LNCaP clone FGC (cell line): ENCODE measurements at regions not wholly inside any gene's neighbourhood (a gene's known extent, or its start where the extent isn't known, plus 50 kb on each side); places are given as distances from the start of the nearest gene placed in this dataset.
A peak's percentile ranks its signal among the peaks of the same experiment; 100 is the strongest.

Experiments
- DNase-seq: peaks from one replicate; pipeline ENCODE4 v3.0.0-alpha.2; 2011; ENCODE audit warnings: low read depth
- H3K4me3 ChIP-seq: 2 replicates; pipeline ENCODE4 v1.5.1; 2011; ENCODE audit warnings: mild to moderate bottlenecking, low read depth, low read length, control low read depth
- TF ChIP-seq, protein P1 (sequence below): IDR thresholded peaks from 2 replicates; pipeline ENCODE4 v1.5.1; 2012; ENCODE audit warnings: mild to moderate bottlenecking; ENCODE audit not compliant: control insufficient read depth, insufficient read depth; ENCODE audit errors: extremely low read depth

DNA sequence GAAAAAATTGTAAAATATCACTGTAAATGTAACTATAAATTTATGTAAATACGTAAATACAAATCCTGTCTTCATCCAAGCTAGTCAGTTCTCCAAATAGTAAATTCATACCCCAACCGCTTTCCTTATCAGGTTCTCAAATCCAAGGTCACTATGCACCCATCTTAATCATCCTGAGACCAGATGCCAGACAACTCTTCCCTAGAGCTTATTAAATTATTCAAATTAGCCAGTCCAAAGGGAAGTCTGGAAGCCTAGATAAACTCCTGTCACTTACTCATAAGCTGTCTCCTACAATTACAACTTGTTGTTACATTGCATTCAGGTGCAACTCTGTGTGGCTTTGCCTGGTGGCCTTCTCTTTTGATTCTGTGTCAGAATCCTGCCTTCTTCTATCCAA is 836.1 kb upstream of the PCDH20 start:
- DNase-seq: no peak
- TF ChIP-seq, protein P1, sequence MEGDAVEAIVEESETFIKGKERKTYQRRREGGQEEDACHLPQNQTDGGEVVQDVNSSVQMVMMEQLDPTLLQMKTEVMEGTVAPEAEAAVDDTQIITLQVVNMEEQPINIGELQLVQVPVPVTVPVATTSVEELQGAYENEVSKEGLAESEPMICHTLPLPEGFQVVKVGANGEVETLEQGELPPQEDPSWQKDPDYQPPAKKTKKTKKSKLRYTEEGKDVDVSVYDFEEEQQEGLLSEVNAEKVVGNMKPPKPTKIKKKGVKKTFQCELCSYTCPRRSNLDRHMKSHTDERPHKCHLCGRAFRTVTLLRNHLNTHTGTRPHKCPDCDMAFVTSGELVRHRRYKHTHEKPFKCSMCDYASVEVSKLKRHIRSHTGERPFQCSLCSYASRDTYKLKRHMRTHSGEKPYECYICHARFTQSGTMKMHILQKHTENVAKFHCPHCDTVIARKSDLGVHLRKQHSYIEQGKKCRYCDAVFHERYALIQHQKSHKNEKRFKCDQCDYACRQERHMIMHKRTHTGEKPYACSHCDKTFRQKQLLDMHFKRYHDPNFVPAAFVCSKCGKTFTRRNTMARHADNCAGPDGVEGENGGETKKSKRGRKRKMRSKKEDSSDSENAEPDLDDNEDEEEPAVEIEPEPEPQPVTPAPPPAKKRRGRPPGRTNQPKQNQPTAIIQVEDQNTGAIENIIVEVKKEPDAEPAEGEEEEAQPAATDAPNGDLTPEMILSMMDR: no peak
- no peak overlapping the region for H3K4me3 ChIP-seq

DNA sequence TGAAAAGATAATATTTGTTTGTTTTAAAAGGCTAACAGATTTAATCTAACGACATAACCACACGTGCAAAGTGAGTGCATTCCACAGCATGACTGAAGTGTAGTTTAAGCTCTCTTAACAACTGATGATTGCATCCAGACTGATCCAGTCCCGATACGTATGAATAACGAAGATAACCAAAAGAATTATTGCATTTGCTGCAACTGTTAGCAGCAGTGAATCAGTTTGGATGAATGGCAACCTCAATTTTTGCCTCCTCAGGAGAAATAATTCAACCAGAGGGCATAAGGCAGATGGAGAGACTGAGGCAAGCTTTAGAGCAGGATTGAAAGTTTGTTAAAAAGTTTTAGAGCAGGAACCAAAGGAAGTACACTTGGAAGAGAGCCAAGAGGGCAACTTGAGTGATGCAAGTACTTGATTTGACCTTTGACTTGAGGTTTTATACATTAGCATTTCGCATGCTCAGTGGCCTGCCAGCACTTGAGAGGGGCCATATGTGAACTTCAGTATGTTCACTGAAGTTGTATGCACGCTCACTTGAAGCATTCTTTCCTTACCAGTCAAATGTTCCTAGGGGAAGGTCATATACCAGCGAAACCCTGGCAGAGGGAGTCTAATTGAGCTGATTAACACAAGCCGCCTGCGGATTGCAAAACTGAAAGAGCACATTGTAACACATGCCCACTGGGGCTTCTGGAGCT is 835.0 kb upstream of the PCDH20 start:
- no peak overlapping the region for H3K4me3 ChIP-seq
- TF ChIP-seq, protein P1: no peak
- peak; percentile 21 for DNase-seq

DNA sequence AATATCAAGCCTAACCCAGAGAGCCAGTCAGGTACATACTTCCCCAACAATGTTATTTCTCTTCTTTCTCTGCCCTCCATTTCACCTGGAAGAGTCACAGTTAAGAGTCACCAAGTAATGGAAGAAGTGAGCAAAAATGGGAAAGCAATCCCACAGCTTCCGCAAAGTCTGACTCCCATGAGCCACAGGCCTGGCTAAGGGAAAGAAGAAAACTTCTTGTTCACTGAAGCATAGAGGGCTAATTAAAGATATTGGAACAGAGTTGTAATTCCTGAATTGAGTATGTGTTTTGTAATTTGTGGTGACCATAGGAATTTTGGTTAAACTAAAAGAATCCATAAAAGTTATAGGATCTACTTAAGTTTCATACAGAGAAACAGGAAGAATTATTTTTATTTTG is 830.9 kb upstream of the PCDH20 start:
- TF ChIP-seq, protein P1: no peak
- H3K4me3 ChIP-seq: no peak overlapping the region
- no peak for DNase-seq

DNA sequence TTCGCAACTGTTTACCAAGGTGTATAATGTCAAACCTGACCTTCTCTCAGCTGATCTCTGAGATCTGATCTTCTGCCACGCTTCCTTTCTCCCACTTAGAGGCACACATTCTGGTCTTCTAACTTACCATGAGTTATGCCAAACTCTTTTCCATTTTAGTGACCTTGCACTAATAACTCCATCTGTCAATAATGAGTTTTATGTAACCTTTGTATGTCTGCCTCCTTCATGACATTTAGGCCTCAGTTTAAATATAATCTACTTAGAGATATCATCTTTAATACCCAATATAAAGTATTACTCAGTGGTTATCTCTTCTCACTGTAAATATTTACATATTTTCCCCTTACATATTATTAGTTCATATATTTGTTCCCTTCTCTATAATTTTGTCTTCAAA is 827.5 kb upstream of the PCDH20 start:
- TF ChIP-seq, protein P1: no peak
- peak; percentile 73 for DNase-seq

DNA sequence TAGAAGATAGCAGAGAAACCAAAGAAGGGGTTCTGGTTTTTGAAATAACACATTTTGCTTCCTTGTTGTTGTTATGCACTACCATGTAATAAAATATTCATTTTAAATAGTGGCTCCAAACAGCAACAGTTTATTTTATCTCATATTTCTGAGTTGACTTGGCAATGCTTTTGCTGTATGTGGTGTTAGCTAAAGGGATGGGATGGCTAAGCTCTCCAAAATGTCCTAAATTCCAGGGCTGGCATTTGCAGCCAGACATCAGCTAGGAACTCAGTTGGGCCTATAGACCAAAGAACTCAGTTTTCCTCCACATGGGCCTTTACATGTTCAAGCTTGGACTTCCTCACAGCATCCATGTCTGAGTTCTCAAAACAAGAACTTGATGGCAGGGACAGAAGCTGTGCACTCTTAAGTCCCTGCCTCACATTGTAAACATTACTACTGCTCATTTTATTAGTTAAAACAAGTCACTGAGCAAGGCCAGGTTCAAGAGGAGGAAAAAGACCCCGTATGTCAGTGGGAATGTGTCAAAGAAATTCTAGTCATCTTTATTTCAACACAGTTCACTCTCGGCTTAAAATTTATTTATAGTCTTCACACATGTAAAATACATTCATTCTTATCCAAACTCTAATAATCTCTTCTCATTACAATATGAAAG is 819.3 kb upstream of the PCDH20 start:
- no peak overlapping the region for H3K4me3 ChIP-seq
- TF ChIP-seq, protein P1: no peak
- DNase-seq: no peak

More for the DNA sequence above, 827.5 kb upstream of the PCDH20 start:
- H3K4me3 ChIP-seq: no peak overlapping the region

DNA sequence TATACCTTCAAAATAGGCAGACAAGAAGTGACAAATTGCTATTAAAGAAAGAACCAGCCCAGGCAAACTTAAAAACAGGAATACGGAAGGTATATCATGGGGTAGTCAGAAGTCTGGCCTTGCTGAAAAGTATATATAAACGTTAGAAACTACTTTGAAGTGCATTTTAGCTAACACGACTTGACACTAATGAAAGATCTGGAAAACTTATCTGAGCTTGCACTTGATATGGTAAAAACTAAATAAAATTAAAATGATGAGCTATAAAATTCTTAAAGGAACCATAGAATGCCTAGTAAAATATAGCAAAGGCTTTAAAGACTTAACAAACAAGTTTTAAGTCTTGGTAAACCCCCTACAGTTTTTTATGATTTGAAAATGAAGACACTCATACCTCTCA is 795.3 kb upstream of the PCDH20 start:
- DNase-seq: no peak
- no peak overlapping the region for H3K4me3 ChIP-seq
- TF ChIP-seq, protein P1: no peak
